HL-60 (cell line): ENCODE measurements at regions not wholly inside any gene's neighbourhood (a gene's known extent, or its start where the extent isn't known, plus 50 kb on each side); places are given as distances from the start of the nearest gene placed in this dataset.

Experiments
- GABPA ChIP-seq: IDR thresholded peaks from 2 replicates; pipeline ENCODE4 v1.6.1; 2012; ENCODE audit warnings: low read depth
- POLR2AphosphoS5 ChIP-seq: IDR thresholded peaks from 2 replicates; pipeline ENCODE4 v1.6.1; 2012; ENCODE audit warnings: low read depth
- TF ChIP-seq, protein P1 (sequence below): IDR thresholded peaks from one replicate; pipeline ENCODE4 v1.5.1; 2011; ENCODE audit warnings: low read length, control low read depth, inconsistent platforms; ENCODE audit not compliant: insufficient read depth

DNA sequence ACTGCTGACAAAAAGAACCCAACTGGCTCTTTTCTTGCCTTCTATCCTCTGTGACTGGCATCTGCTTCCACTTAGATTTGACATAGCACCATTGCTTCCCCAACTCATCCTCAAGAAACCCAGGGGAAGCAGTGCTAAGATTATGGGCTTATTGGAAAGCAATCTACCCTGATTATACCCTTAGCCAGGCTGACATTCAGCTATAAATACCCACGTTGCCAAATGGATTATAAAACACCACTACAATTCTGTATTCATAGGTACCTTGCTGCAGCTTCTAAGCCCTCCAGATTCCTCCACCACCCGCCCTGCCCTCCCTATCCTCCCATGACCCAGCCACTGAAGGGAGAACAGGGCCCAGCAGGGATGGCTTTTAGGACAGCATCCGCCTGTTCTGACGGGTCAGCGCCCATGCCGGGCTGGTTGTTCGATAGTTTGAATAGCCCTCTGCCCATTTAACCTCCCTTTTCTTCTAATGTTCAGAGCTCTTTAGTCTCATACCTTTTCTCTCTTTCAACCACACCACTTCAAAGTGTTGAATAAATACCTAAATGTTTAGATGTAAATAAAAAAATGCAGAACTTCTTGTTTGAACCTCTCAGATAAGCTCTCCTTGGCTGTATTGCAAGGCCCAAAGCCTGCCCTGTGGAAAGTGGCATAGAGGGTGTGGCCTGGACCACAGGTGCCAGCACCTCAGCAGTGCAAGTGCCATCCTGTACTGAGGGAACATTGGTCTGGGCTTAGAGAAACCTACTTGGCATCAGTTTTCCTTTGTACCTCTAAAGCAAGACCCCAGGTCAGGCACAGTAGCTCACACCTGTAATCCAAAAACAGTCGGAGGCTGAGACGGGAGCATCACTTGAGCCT lies 86.6 kb upstream of the RGPD5 start:
- TF ChIP-seq GABPA (no peak), POLR2AphosphoS5 (no peak)
- TF ChIP-seq, protein P1, sequence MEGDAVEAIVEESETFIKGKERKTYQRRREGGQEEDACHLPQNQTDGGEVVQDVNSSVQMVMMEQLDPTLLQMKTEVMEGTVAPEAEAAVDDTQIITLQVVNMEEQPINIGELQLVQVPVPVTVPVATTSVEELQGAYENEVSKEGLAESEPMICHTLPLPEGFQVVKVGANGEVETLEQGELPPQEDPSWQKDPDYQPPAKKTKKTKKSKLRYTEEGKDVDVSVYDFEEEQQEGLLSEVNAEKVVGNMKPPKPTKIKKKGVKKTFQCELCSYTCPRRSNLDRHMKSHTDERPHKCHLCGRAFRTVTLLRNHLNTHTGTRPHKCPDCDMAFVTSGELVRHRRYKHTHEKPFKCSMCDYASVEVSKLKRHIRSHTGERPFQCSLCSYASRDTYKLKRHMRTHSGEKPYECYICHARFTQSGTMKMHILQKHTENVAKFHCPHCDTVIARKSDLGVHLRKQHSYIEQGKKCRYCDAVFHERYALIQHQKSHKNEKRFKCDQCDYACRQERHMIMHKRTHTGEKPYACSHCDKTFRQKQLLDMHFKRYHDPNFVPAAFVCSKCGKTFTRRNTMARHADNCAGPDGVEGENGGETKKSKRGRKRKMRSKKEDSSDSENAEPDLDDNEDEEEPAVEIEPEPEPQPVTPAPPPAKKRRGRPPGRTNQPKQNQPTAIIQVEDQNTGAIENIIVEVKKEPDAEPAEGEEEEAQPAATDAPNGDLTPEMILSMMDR, result no peak
